ENCODE measurements at regions not wholly inside any gene's neighbourhood (a gene's known extent, or its start where the extent isn't known, plus 50 kb on each side); places are given as distances from the start of the nearest gene placed in this dataset.

DNA sequence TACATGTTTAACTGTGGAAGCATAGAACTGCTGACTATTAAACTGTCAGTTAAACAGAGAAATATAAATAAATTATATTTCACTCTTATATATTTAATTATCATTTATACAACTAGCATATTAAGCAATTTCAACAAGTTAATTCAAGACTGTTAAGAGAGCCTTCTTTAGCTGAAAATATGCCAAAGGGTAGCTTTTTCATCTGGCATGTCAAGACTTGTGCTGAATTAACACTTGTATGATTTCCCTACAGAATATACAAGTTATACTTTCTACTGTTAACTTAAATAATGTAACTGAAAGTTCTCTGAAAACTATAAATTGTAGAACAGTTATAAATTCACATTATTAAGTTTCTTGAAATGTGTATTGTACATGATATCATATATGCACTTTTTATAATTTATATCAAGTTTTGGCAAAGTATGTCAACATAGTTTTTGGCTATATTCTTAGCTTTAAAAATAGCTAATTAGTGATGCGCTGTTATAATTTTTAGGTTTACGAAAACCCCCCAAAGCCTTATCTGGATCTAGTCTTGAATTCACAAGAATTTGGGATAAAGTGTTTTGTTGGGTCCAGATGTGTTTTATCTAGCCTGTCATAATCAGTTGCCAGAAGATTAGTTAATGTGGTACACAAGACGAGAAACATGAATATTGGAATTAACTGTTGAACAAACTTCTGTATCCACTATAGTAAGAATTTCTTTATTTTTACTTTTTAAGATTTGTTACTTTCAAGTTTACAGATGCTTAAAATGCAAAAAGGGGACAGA lies 231.1 kb upstream of the FOXP2 start:
- H3K36me3 Mint-ChIP-seq (ENCODE audit: low read depth): no peaks in the 10 kb centered on the region
- H3K27me3 Mint-ChIP-seq (ENCODE audit: low read depth, poor library complexity): no peaks in the 10 kb centered on the region
- H3K9me3 Mint-ChIP-seq: no peaks in the 10 kb centered on the region
- no peak overlapping the region for H3K4me3 Mint-ChIP-seq
- no peaks in the 10 kb centered on the region for H3K4me1 Mint-ChIP-seq
- no peak overlapping the region for H3K27ac Mint-ChIP-seq
- DNase-seq: no peak
- TF ChIP-seq CTCF (IDR thresholded peaks at IDR 0.05): no peak

DNA sequence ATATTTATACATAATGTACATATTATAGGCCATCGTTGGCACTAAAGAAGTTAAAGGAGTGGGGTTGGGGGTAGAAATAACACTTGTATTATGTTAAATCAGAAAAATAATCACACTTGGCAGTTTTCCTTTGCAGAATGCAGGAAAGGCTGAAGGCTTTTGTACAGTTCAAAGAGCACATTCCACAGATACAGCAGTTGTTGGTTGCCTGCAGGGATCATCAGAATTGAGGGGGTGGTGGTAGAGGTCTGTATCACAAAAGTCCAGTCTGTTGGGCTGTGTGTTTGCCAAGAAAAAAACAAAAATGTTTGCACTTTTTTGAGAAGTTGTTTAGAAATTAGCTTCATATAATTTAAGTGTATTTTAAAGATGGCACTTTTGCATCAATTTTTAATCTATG lies 231.8 kb upstream of the FOXP2 start:
- DNase-seq: no peak
- no peaks in the 10 kb centered on the region for H3K36me3 Mint-ChIP-seq (ENCODE audit: low read depth)
- H3K9me3 Mint-ChIP-seq: no peaks in the 10 kb centered on the region
- no peak overlapping the region for H3K27ac Mint-ChIP-seq
- H3K4me1 Mint-ChIP-seq: no peaks in the 10 kb centered on the region
- H3K27me3 Mint-ChIP-seq (ENCODE audit: low read depth, poor library complexity): no peaks in the 10 kb centered on the region
- no peak overlapping the region for H3K4me3 Mint-ChIP-seq
- no peak for TF ChIP-seq CTCF (IDR thresholded peaks at IDR 0.05)

GRCh38 chr7:114181280-114181679 lies 233.3 kb upstream of the FOXP2 start:
- Mint-ChIP-seq H3K4me3 (no peak overlapping the region), H3K4me1 (no peaks in the 10 kb centered on the region), H3K9me3 (no peaks in the 10 kb centered on the region), H3K36me3 (ENCODE audit: low read depth) (no peaks in the 10 kb centered on the region), H3K27ac (no peak overlapping the region), H3K27me3 (ENCODE audit: low read depth, poor library complexity) (no peaks in the 10 kb centered on the region)
- TF ChIP-seq CTCF (IDR thresholded peaks at IDR 0.05): no peak
- no peak for DNase-seq

DNA sequence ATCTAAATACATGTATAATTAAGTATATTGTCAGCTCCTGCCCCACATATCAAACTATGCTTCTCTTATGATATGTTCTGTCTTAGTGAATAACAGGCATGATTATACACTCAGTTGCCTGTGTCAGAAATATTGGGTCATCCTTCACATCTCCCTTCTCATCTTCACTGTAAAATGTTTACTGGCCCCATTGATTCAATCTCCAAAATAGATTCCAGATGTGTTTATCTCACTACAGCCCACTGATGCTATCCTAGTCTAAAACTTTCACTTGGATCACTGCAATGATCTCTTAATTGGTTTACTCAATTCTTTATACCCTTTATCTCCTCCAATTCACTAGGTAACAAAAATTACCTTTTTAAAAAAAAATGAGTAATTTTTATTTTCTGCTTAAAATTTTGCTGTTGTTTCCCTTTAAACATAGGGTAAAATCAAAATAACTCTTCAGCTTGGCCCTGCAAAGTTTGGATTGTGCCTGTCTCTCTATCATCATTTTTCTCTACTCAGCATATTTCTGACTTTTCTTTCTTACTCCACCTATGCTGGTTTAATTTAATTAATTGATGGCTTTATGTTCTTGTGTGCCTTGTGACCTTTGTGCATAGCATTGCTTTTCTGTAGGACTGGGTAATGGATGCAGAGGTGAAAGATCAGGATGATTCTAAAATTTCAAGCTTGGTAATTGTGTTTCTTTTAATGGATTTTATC lies 233.9 kb upstream of the FOXP2 start:
- Mint-ChIP-seq H3K4me1 (no peaks in the 10 kb centered on the region), H3K27ac (no peak overlapping the region)

DNA sequence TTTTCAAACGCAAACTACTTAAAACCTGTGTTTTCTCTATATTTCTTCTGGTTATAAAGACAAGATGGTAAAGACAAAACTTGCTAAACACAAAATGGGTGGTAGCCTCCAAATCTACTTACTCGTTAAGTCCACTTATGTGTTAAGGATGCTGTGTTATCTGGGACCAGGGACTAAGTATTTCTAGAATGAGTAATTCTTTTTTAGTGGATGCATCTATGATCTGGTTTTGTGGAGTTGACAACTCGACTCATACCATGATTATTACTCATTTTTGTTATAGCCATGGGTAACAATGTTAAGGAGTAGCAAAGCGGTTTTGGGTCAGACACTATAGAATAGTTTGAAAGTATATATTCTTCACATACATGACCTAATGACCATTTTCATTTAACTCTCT lies 239.5 kb upstream of the FOXP2 start:
- DNase-seq: no peak
- H3K9me3 Mint-ChIP-seq: peaks cover 7% of the 10 kb centered on the region
- no peak for TF ChIP-seq CTCF (IDR thresholded peaks at IDR 0.05)
- H3K36me3 Mint-ChIP-seq (ENCODE audit: low read depth): peaks cover 5% of the 10 kb centered on the region
- H3K4me3 Mint-ChIP-seq: no peak overlapping the region
- no peak overlapping the region for H3K27ac Mint-ChIP-seq
- no peaks in the 10 kb centered on the region for H3K27me3 Mint-ChIP-seq (ENCODE audit: low read depth, poor library complexity)
- no peaks in the 10 kb centered on the region for H3K4me1 Mint-ChIP-seq

More for the DNA sequence above, 233.9 kb upstream of the FOXP2 start:
- DNase-seq: no peak
- Mint-ChIP-seq H3K36me3 (ENCODE audit: low read depth) (no peaks in the 10 kb centered on the region), H3K27me3 (ENCODE audit: low read depth, poor library complexity) (no peaks in the 10 kb centered on the region), H3K4me3 (no peak overlapping the region), H3K9me3 (no peaks in the 10 kb centered on the region)
- no peak for TF ChIP-seq CTCF (IDR thresholded peaks at IDR 0.05)
